SH-SY5Y (cell line): ENCODE measurements at regions not wholly inside any gene's neighbourhood (a gene's known extent, or its start where the extent isn't known, plus 50 kb on each side); places are given as distances from the start of the nearest gene placed in this dataset.

ENCODE experiments used
- GATA2 ChIP-seq: IDR thresholded peaks from 2 replicates; pipeline ENCODE4 v1.6.1; 2011; ENCODE audit warnings: mild to moderate bottlenecking, low read depth, low read length
- GATA3 ChIP-seq: IDR thresholded peaks from 2 replicates; pipeline ENCODE4 v1.6.1; 2011; ENCODE audit warnings: low read depth, mild to moderate bottlenecking, low read length, moderate library complexity

GRCh38 chr15:62254137-62254934 is 89.3 kb upstream of the C2CD4B start:
- TF ChIP-seq GATA3, result no peak
- TF ChIP-seq GATA2, result no peak

GRCh38 chr15:62257996-62258521 is 93.0 kb upstream of the C2CD4B start:
- TF ChIP-seq GATA2 (no peak), GATA3 (no peak)

GRCh38 chr15:62262305-62262941 is 97.3 kb upstream of the C2CD4B start:
- TF ChIP-seq GATA3 (no peak), GATA2 (no peak)

- TF ChIP-seq GATA3 (no peak), GATA2 (no peak)
These were observed 99.1 kb upstream of the C2CD4B start for GRCh38 chr15:62264196-62264595.

GRCh38 chr15:62269504-62269903 is 104.4 kb upstream of the C2CD4B start:
- TF ChIP-seq GATA2 (no peak), GATA3 (no peak)

GRCh38 chr15:62270216-62270921 is 105.3 kb upstream of the C2CD4B start:
- TF ChIP-seq GATA3, result no peak
- TF ChIP-seq GATA2, result no peak

- TF ChIP-seq GATA3, result no peak
- TF ChIP-seq GATA2, result no peak
These were observed 107.2 kb upstream of the C2CD4B start for GRCh38 chr15:62272290-62272689.

- TF ChIP-seq GATA2 (no peak), GATA3 (no peak)
These were observed 110.7 kb upstream of the C2CD4B start for GRCh38 chr15:62275831-62276230.

GRCh38 chr15:62277816-62278394 is 112.8 kb upstream of the C2CD4B start:
- no peak for TF ChIP-seq GATA2
- TF ChIP-seq GATA3, result no peak

- TF ChIP-seq GATA3, result no peak
- no peak for TF ChIP-seq GATA2
These were observed 113.4 kb upstream of the C2CD4B start for GRCh38 chr15:62278534-62278933.

- no peak for TF ChIP-seq GATA3
- TF ChIP-seq GATA2, result no peak
These were observed 114.0 kb upstream of the C2CD4B start for GRCh38 chr15:62279041-62279440.

GRCh38 chr15:62280625-62281024 is 115.5 kb upstream of the C2CD4B start:
- TF ChIP-seq GATA3, result no peak
- TF ChIP-seq GATA2, result no peak

GRCh38 chr15:62287066-62287857 is 122.2 kb upstream of the C2CD4B start:
- no peak for TF ChIP-seq GATA3
- no peak for TF ChIP-seq GATA2
